ENCODE measurements at regions not wholly inside any gene's neighbourhood (a gene's known extent, or its start where the extent isn't known, plus 50 kb on each side); places are given as distances from the start of the nearest gene placed in this dataset.

DNA sequence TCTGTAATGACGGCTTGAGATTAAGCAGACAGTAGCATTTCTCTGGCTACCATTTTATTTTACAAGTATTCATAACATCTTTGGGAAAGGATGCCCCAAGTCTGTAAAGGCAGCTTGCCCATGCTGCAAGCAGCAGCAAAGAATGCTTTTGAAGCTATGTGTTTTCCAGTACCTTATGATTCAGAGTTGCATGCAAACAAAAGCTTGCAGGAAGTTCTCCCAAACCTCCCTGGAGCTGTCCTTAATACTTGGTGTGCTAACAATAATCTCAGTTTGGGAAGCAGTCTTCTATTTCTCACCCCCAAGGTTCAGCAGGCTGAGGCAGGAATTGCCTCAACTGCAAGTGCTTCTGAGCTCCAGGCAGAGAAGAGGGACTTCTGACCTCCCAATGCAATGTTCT lies 60.8 kb downstream of the CCNA1 start:
- CTCF ChIA-PET, result interaction anchor here (0.8 kb wide), 1 partner anchor 274 kb away, joined by 3 read pairs; no protein-coding TSS in a partner anchor

DNA sequence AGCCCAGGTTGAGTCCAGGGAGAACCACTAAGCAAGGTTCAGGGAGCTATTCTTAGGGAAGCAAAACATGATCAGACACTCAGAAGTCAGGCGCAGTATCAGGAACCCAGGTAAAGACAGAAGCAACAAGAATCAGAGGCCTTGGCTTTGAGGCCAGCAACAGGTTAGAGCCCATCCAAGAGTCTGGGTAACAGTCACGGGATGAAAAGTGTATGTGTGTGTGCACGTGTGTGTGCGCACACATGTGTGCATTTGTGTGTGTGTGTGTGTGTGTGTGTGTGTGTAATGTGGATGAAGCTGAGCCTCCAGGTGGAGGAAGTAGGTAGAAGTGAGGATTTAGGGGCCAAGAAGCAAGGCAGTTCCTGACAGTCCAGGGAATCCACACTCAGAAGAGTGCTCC lies 63.1 kb downstream of the CCNA1 start:
- no peak overlapping the region for H3K4me3 Mint-ChIP-seq (ENCODE audit: unreplicated experiment)
- no peaks in the 10 kb centered on the region for H3K4me1 Mint-ChIP-seq (ENCODE audit: insufficient read depth, unreplicated experiment)
- no peak overlapping the region for H3K27ac Mint-ChIP-seq (ENCODE audit: low read depth, unreplicated experiment)
- H3K27me3 Mint-ChIP-seq (ENCODE audit: insufficient read depth, unreplicated experiment), result peaks cover 24% of the 10 kb centered on the region
- TF ChIP-seq, protein P1, sequence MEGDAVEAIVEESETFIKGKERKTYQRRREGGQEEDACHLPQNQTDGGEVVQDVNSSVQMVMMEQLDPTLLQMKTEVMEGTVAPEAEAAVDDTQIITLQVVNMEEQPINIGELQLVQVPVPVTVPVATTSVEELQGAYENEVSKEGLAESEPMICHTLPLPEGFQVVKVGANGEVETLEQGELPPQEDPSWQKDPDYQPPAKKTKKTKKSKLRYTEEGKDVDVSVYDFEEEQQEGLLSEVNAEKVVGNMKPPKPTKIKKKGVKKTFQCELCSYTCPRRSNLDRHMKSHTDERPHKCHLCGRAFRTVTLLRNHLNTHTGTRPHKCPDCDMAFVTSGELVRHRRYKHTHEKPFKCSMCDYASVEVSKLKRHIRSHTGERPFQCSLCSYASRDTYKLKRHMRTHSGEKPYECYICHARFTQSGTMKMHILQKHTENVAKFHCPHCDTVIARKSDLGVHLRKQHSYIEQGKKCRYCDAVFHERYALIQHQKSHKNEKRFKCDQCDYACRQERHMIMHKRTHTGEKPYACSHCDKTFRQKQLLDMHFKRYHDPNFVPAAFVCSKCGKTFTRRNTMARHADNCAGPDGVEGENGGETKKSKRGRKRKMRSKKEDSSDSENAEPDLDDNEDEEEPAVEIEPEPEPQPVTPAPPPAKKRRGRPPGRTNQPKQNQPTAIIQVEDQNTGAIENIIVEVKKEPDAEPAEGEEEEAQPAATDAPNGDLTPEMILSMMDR (IDR thresholded peaks at IDR 0.05; ENCODE audit: unreplicated experiment), result no peak
- ChIA-PET CTCF (interaction anchor here (0.7 kb wide), 1 partner anchor 95 kb away, joined by 3 read pairs; no protein-coding TSS in a partner anchor), POLR2A (interaction anchor here (1.1 kb wide), 1 partner anchor 21 kb away, joined by 3 read pairs; no protein-coding TSS in a partner anchor)
- H3K9me3 Mint-ChIP-seq (ENCODE audit: unreplicated experiment), result no peaks in the 10 kb centered on the region
- H3K36me3 Mint-ChIP-seq (ENCODE audit: insufficient read depth, unreplicated experiment), result no peaks in the 10 kb centered on the region
- DNase-seq (ENCODE audit: unreplicated experiment), result no peak
- intact Hi-C loops (cut with micrococcal nuclease), result no loop called here
- no TSS peak for BruUV-seq (replicated peaks)

More for the DNA sequence above, 60.8 kb downstream of the CCNA1 start:
- Mint-ChIP-seq H3K9me3 (ENCODE audit: unreplicated experiment) (no peaks in the 10 kb centered on the region), H3K27me3 (ENCODE audit: insufficient read depth, unreplicated experiment) (peaks cover 24% of the 10 kb centered on the region), H3K4me1 (ENCODE audit: insufficient read depth, unreplicated experiment) (no peaks in the 10 kb centered on the region), H3K36me3 (ENCODE audit: insufficient read depth, unreplicated experiment) (no peaks in the 10 kb centered on the region), H3K4me3 (ENCODE audit: unreplicated experiment) (no peak overlapping the region), H3K27ac (ENCODE audit: low read depth, unreplicated experiment) (no peak overlapping the region)
- DNase-seq (ENCODE audit: unreplicated experiment), result no peak
- intact Hi-C loops (cut with micrococcal nuclease), result no loop called here
- POLR2A ChIA-PET, result interaction anchor here (1.0 kb wide), 1 partner anchor 14 kb away, joined by 4 read pairs; no protein-coding TSS in a partner anchor
- TF ChIP-seq, protein P1 (IDR thresholded peaks at IDR 0.05; ENCODE audit: unreplicated experiment), result no peak
- no TSS peak for BruUV-seq (replicated peaks)

DNA sequence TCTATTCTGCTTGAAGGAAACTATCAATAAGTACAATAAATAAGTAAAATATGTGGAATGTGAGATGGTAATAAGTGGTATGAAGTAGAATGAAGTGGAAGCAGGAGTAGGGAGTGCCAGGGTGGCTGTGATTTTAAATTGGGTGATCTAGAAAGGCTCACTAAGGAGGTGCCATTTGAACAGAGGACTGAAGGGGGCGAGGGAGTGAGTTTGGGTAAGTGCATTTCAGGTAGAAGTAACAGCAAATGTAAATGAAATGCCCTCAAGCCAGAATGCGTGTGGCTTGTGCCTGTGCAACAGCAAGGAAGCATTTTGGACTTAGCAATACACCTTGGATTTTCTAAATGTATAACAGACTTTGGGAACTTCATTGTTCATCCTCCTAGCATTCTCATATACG lies 77.1 kb downstream of the CCNA1 start:
- no peak for DNase-seq (ENCODE audit: unreplicated experiment)
- peaks cover 13% of the 10 kb centered on the region for H3K27me3 Mint-ChIP-seq (ENCODE audit: insufficient read depth, unreplicated experiment)
- no peaks in the 10 kb centered on the region for H3K9me3 Mint-ChIP-seq (ENCODE audit: unreplicated experiment)
- POLR2A ChIA-PET, result no interaction called here
- H3K4me3 Mint-ChIP-seq (ENCODE audit: unreplicated experiment), result no peak overlapping the region
- no peaks in the 10 kb centered on the region for H3K4me1 Mint-ChIP-seq (ENCODE audit: insufficient read depth, unreplicated experiment)
- intact Hi-C loops (cut with micrococcal nuclease), result no loop called here
- no peaks in the 10 kb centered on the region for H3K36me3 Mint-ChIP-seq (ENCODE audit: insufficient read depth, unreplicated experiment)
- H3K27ac Mint-ChIP-seq (ENCODE audit: low read depth, unreplicated experiment), result no peak overlapping the region
- BruUV-seq (replicated peaks), result no TSS peak
- CTCF ChIA-PET, result no interaction called here
- TF ChIP-seq, protein P1 (IDR thresholded peaks at IDR 0.05; ENCODE audit: unreplicated experiment), result no peak

DNA sequence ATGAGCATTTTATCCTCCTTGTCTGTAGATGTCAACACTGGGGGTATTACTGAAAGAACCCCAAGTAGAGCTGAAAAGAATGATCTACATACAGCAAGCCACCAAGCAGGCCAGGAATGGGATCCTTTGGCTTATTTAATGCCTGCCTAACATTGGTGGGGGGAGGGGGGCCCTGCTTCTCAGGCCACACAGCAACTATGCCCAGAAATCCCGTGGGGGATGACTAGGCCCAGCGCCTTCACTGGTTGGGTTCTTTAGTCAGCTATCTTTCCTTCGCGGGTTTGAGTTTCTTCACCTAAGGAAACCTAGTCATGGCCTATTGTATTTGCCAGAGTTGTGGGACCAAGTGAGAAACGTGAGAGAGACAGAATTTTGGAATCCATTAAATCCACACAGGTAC lies 80.5 kb downstream of the CCNA1 start:
- Mint-ChIP-seq H3K36me3 (ENCODE audit: insufficient read depth, unreplicated experiment) (no peaks in the 10 kb centered on the region), H3K4me3 (ENCODE audit: unreplicated experiment) (no peak overlapping the region), H3K4me1 (ENCODE audit: insufficient read depth, unreplicated experiment) (no peaks in the 10 kb centered on the region), H3K9me3 (ENCODE audit: unreplicated experiment) (no peaks in the 10 kb centered on the region), H3K27me3 (ENCODE audit: insufficient read depth, unreplicated experiment) (peaks cover 15% of the 10 kb centered on the region), H3K27ac (ENCODE audit: low read depth, unreplicated experiment) (no peak overlapping the region)
- DNase-seq (ENCODE audit: unreplicated experiment), result no peak
- POLR2A ChIA-PET, result no interaction called here
- CTCF ChIA-PET, result interaction anchor here (0.6 to 0.7 kb wide), 2 partner anchors 169 to 370 kb away, joined by 3 read pairs; no protein-coding TSS in a partner anchor
- no TSS peak for BruUV-seq (replicated peaks)
- TF ChIP-seq, protein P1 (IDR thresholded peaks at IDR 0.05; ENCODE audit: unreplicated experiment), result no peak
- intact Hi-C loops (cut with micrococcal nuclease), result no loop called here
